ENCODE measurements at regions not wholly inside any gene's neighbourhood (a gene's known extent, or its start where the extent isn't known, plus 50 kb on each side); places are given as distances from the start of the nearest gene placed in this dataset.

GRCh38 chr12:46493150-46493833, 120.7 kb upstream of the SLC38A2 start:
- BruUV-seq (replicated peaks): no TSS peak
- Histone ChIP-seq H3K9ac (replicated peaks; ENCODE audit: extremely low read depth, insufficient read depth, low read length) (no peak overlapping the region), H3K4me3 (replicated peaks in 1 of 3; ENCODE audit: insufficient read depth in 1 of 3, low read depth in 1 of 3, low read length in 3 of 3) (no peak overlapping the region), H3K4me2 (ENCODE audit: insufficient read depth, low read length) (peak overlapping the region; percentile 61), H3K4me1 (ENCODE audit: control insufficient read depth, extremely low read depth, insufficient read depth, low read length) (peaks cover 43% of the 10 kb centered on the region), H3K9me3 (replicated peaks; ENCODE audit: control insufficient read depth, insufficient read depth, low read length) (no peaks in the 10 kb centered on the region), H3K27me3 (ENCODE audit: control insufficient read depth in 2 of 2, insufficient read depth in 2 of 2, low read length in 2 of 2) (no peaks in the 10 kb centered on the region), H2AFZ (ENCODE audit: low read depth, low read length) (peak overlapping the region; percentile 34), H4K20me1 (replicated peaks; ENCODE audit: control insufficient read depth, extremely low read depth, insufficient read depth, low read length) (no peaks in the 10 kb centered on the region), H3K79me2 (ENCODE audit: control insufficient read depth, insufficient read depth, low read length) (no peaks in the 10 kb centered on the region), H3K36me3 (ENCODE audit: control insufficient read depth in 2 of 2, extremely low read depth in 1 of 2, insufficient read depth in 2 of 2, low read length in 2 of 2) (no peaks in the 10 kb centered on the region), H3K9me1 (replicated peaks; ENCODE audit: control insufficient read depth, extremely low read depth, insufficient read depth, low read length) (no peaks in the 10 kb centered on the region), H3K27ac (ENCODE audit: insufficient read depth, low read depth, low read length) (peak overlapping the region; percentile 97)
- POLR2A ChIA-PET: interaction anchor here (1.1 to 1.7 kb wide), 2 partner anchors 62 to 109 kb away, joined by 5 to 10 read pairs; no protein-coding TSS in a partner anchor
- dilution Hi-C loops (cut with MboI; ENCODE audit: extremely low pct_ligation_motif_present, low sequenced_read_pairs): no loop called here
- DNase-seq (ENCODE audit: low read depth, low spot score) (peak; percentile 26), FAIRE-seq (no peak)
- intact Hi-C loops (cut with micrococcal nuclease): loop anchor here (2.0 to 5.0 kb wide), 4 partner anchors 32 to 529 kb away; partner anchors contain the start of gene SLC38A2
- TF ChIP-seq POLR2AphosphoS5 (IDR thresholded peaks at IDR 0.05; ENCODE audit: insufficient read depth, low read depth, low read length): no peak
- no peak for TF ChIP-seq GATA2 (IDR thresholded peaks at IDR 0.05; ENCODE audit: insufficient read depth, insufficient read length, low read depth, low read length)
- no peak for TF ChIP-seq JUN (IDR thresholded peaks at IDR 0.05; ENCODE audit: borderline replicate concordance, insufficient read depth, insufficient read length, low read depth)
- no peak for TF ChIP-seq EZH2 (IDR thresholded peaks at IDR 0.05; ENCODE audit: borderline replicate concordance, low read depth, low read length, severe bottlenecking)
- TF ChIP-seq MYC (IDR thresholded peaks at IDR 0.05; ENCODE audit: low read depth, low read length): no peak
- TF ChIP-seq MAX (IDR thresholded peaks at IDR 0.05; ENCODE audit: insufficient read depth, insufficient read length): no peak
- TF ChIP-seq CTCF (IDR thresholded peaks at IDR 0.05; ENCODE audit: extremely low read depth in 1 of 2, insufficient read depth in 1 of 2, low read depth in 1 of 2, low read length in 2 of 2): no peak
- no peak for TF ChIP-seq FOS (IDR thresholded peaks at IDR 0.05; ENCODE audit: borderline replicate concordance, insufficient read depth, low read length)
- no peak for TF ChIP-seq POLR2A (IDR thresholded peaks at IDR 0.05; ENCODE audit: low read depth, low read length)
- CTCF ChIA-PET: interaction anchor here (0.7 to 3.1 kb wide), 4 partner anchors 17 to 168 kb away, joined by 3 to 18 read pairs (median 5); no protein-coding TSS in a partner anchor

All from endothelial cell of umbilical vein (primary cell).